Head of caudate nucleus (tissue), 42 donors: ENCODE measurements at regions not wholly inside any gene's neighbourhood (a gene's known extent, or its start where the extent isn't known, plus 50 kb on each side); places are given as distances from the start of the nearest gene placed in this dataset.
A peak's percentile ranks its signal among the peaks of the same experiment; 100 is the strongest.
"Not testable (repeated sequence)": the region's sequence is repeated elsewhere in the genome, so short reads cannot be mapped to it uniquely, and the experiment has no call there.

Source experiments
- DNase-seq, 42 donors: peaks; one replicate each; pipeline versions ENCODE4 v3.0.0 to v3.0.0-alpha.2; 2020 to 2021; ENCODE audit warnings: mixed read lengths in 7 of 42
- intact Hi-C: fragments of 100-400 bp; cut with DNase I; formaldehyde crosslinking; loops from one replicate; pipeline ENCODE4 v1.15.0; 2022

- no peak for DNase-seq
- intact Hi-C loops, result no loop called here
These were observed 51.0 kb upstream of the PHF24 start for GRCh38 chr9:34907044-34907443.

GRCh38 chr9:34899535-34900158 lies 58.4 kb upstream of the PHF24 start:
- peak; percentile 49 to 95 (median 89) for DNase-seq
- intact Hi-C loops, result loop anchor here (5.0 to 10.0 kb wide), 2 partner anchors 93 to 195 kb away; partner anchors contain the start of gene PIGO

- intact Hi-C loops, result loop anchor here (5.0 to 10.0 kb wide), 2 partner anchors 93 to 196 kb away; partner anchors contain the start of gene PIGO
- peak; percentile 8 to 90 (median 67) for DNase-seq
These were observed 59.2 kb upstream of the PHF24 start for GRCh38 chr9:34898846-34899245.

GRCh38 chr9:34896112-34896511 lies 62.0 kb upstream of the PHF24 start:
- intact Hi-C loops, result loop anchor here (5.0 to 10.0 kb wide), 2 partner anchors 96 to 199 kb away; partner anchors contain the start of gene PIGO
- no peak for DNase-seq

- DNase-seq, result no peak
- intact Hi-C loops, result loop anchor here (10.0 kb wide), 1 partner anchor 202 kb away; the partner anchor contains the start of gene PIGO
These were observed 65.2 kb upstream of the PHF24 start for GRCh38 chr9:34892886-34893285.

- DNase-seq, result no peak
- intact Hi-C loops, result loop anchor here (10.0 kb wide), 1 partner anchor 203 kb away; the partner anchor contains the start of gene PIGO
These were observed 66.7 kb upstream of the PHF24 start for GRCh38 chr9:34891386-34891785.

GRCh38 chr9:34887841-34888240 lies 70.2 kb upstream of the PHF24 start:
- no peak for DNase-seq
- intact Hi-C loops, result no loop called here

GRCh38 chr9:34884747-34885189 lies 73.3 kb upstream of the PHF24 start:
- intact Hi-C loops, result no loop called here
- DNase-seq, result no peak

GRCh38 chr9:34876096-34876495 lies 82.0 kb upstream of the PHF24 start:
- no peak for DNase-seq
- intact Hi-C loops, result no loop called here

GRCh38 chr9:34869390-34869789 lies 88.7 kb upstream of the PHF24 start:
- intact Hi-C loops, result no loop called here
- peak in 1 of 42 donors; percentile 17 for DNase-seq

GRCh38 chr9:34866614-34867013 lies 91.5 kb upstream of the PHF24 start:
- intact Hi-C loops, result no loop called here

GRCh38 chr9:34863426-34863825 lies 94.7 kb upstream of the PHF24 start:
- no peak for DNase-seq
- intact Hi-C loops, result no loop called here

More at GRCh38 chr9:34866614-34867013, 91.5 kb upstream of the PHF24 start:
- no peak for DNase-seq

- intact Hi-C loops, result no loop called here
- DNase-seq, result peak in 1 of 42 donors; percentile 15
These were observed 95.2 kb upstream of the PHF24 start for GRCh38 chr9:34862836-34863235.

GRCh38 chr9:34862043-34862442 lies 96.0 kb upstream of the PHF24 start:
- DNase-seq, result peak in 17 of 42 donors; percentile 2 to 50 (median 15)
- intact Hi-C loops, result no loop called here

GRCh38 chr9:34855016-34855415 lies 103.1 kb upstream of the PHF24 start:
- intact Hi-C loops, DNase-seq: not testable (repeated sequence)

GRCh38 chr9:34830068-34830467 lies 120.1 kb upstream of the CCL21 start:
- intact Hi-C loops, result no loop called here
- no peak for DNase-seq

GRCh38 chr9:34826999-34827538 lies 117.1 kb upstream of the CCL21 start:
- no peak for DNase-seq
- intact Hi-C loops, result no loop called here

- DNase-seq, result no peak
- intact Hi-C loops, result no loop called here
These were observed 115.8 kb upstream of the CCL21 start for GRCh38 chr9:34825775-34826174.

GRCh38 chr9:34823778-34824177 lies 113.8 kb upstream of the CCL21 start:
- intact Hi-C loops, result no loop called here

GRCh38 chr9:34810187-34810524 lies 100.2 kb upstream of the CCL21 start:
- intact Hi-C loops, result no loop called here
- DNase-seq, result no peak

More at GRCh38 chr9:34823778-34824177, 113.8 kb upstream of the CCL21 start:
- no peak for DNase-seq
